ENCODE measurements at regions not wholly inside any gene's neighbourhood (a gene's known extent, or its start where the extent isn't known, plus 50 kb on each side); places are given as distances from the start of the nearest gene placed in this dataset.

GRCh38 chr14:97010491-97011160, 213.4 kb downstream of the VRK1 start:
- no peaks in the 10 kb centered on the region for H3K36me3 ChIP-seq (replicated peaks; ENCODE audit: insufficient read depth, low read depth)
- H3K27me3 ChIP-seq, result no peaks in the 10 kb centered on the region
- 78% methylated on average over 8 of the region's 8 CpGs for WGBS (ENCODE audit: low lambda C conversion rate, missing lambda C conversion rate)
- no peak overlapping the region for H2AFZ ChIP-seq
- H4K20me1 ChIP-seq (ENCODE audit: insufficient read depth, poor library complexity, severe bottlenecking), result no peaks in the 10 kb centered on the region
- H3K4me2 ChIP-seq, result no peak overlapping the region
- TF ChIP-seq EZH2 (IDR thresholded peaks at IDR 0.05; ENCODE audit: borderline replicate concordance), result no peak
- no peak for TF ChIP-seq EZH2phosphoT487 (IDR thresholded peaks at IDR 0.05; ENCODE audit: low read depth, severe bottlenecking, unreplicated experiment)
- no peak for TF ChIP-seq CTCF (IDR thresholded peaks at IDR 0.05; ENCODE audit: poor library complexity)
- no peaks in the 10 kb centered on the region for H3K4me1 ChIP-seq (ENCODE audit: insufficient read depth)
- no peak overlapping the region for H3K4me3 ChIP-seq
- no peaks in the 10 kb centered on the region for H3K9me3 ChIP-seq (ENCODE audit: low read depth)
- H3K9me2 ChIP-seq (replicated peaks; ENCODE audit: insufficient read depth), result no peaks in the 10 kb centered on the region
- no peak for DNase-seq (ENCODE audit: low spot score)
- H3K79me2 ChIP-seq, result no peaks in the 10 kb centered on the region
- H3K27ac ChIP-seq, result no peak overlapping the region

DNA sequence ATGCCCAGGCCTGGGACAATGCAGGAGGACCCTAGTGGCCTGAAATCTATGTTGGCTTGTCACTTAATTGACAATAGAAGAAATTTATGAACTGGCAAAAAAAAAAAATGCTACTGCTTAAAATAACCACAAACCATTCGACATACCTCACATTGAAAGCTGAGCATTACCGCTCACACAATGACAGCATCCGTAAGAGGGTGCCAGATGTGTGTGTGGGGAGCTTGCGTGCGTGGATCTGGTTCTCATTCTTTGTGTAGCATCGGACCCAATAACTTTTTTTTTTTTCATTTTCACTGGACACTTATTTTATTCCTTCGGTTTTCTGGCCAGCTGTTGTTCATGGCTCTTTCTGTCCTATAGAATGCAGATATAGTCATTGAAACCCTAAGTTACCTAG, 216.7 kb downstream of the VRK1 start:
- no peak overlapping the region for H3K4me3 ChIP-seq
- no peak overlapping the region for H2AFZ ChIP-seq
- TF ChIP-seq CTCF (IDR thresholded peaks at IDR 0.05; ENCODE audit: poor library complexity), result no peak
- no peak for TF ChIP-seq EZH2 (IDR thresholded peaks at IDR 0.05; ENCODE audit: borderline replicate concordance)
- TF ChIP-seq EZH2phosphoT487 (IDR thresholded peaks at IDR 0.05; ENCODE audit: low read depth, severe bottlenecking, unreplicated experiment), result no peak
- no peaks in the 10 kb centered on the region for H3K27me3 ChIP-seq
- no peaks in the 10 kb centered on the region for H4K20me1 ChIP-seq (ENCODE audit: insufficient read depth, poor library complexity, severe bottlenecking)
- DNase-seq (ENCODE audit: low spot score), result no peak
- no peak overlapping the region for H3K27ac ChIP-seq
- H3K9me2 ChIP-seq (replicated peaks; ENCODE audit: insufficient read depth), result no peaks in the 10 kb centered on the region
- H3K4me1 ChIP-seq (ENCODE audit: insufficient read depth), result no peaks in the 10 kb centered on the region
- H3K4me2 ChIP-seq, result no peak overlapping the region
- H3K79me2 ChIP-seq, result no peaks in the 10 kb centered on the region
- 88% methylated on average over 7 of the region's 7 CpGs for WGBS (ENCODE audit: low lambda C conversion rate, missing lambda C conversion rate)
- no peaks in the 10 kb centered on the region for H3K36me3 ChIP-seq (replicated peaks; ENCODE audit: insufficient read depth, low read depth)
- H3K9me3 ChIP-seq (ENCODE audit: low read depth), result no peaks in the 10 kb centered on the region

DNA sequence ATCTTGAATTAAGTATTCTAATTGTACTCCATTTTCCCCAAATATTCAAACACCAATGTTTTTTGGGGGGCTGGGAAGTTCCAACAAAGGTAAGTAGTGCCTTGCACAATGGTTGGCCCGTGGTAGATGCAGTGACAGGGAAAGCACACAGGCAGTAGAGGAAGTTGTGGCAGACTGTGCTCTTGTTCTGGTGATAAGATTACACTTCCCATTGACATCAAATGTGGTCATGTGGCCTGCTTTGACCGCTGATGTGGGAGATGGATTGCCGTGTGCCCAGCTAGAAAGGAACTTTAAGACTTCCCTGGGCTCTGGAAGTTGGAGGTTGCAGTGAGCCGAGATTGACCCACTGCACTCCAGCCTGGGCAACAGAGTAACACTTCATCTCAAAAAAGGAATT, 223.8 kb downstream of the VRK1 start:
- WGBS (ENCODE audit: low lambda C conversion rate, missing lambda C conversion rate), result 91% methylated on average over 4 of the region's 4 CpGs
- Histone ChIP-seq H3K4me1 (ENCODE audit: insufficient read depth) (no peaks in the 10 kb centered on the region), H4K20me1 (ENCODE audit: insufficient read depth, poor library complexity, severe bottlenecking) (no peaks in the 10 kb centered on the region), H3K4me2 (no peak overlapping the region), H3K4me3 (no peak overlapping the region), H2AFZ (no peak overlapping the region), H3K9me3 (ENCODE audit: low read depth) (no peaks in the 10 kb centered on the region), H3K36me3 (replicated peaks; ENCODE audit: insufficient read depth, low read depth) (no peaks in the 10 kb centered on the region), H3K79me2 (no peaks in the 10 kb centered on the region), H3K9me2 (replicated peaks; ENCODE audit: insufficient read depth) (no peaks in the 10 kb centered on the region), H3K27me3 (peaks cover 17% of the 10 kb centered on the region), H3K27ac (no peak overlapping the region)
- TF ChIP-seq CTCF (IDR thresholded peaks at IDR 0.05; ENCODE audit: poor library complexity) (no peak), EZH2phosphoT487 (IDR thresholded peaks at IDR 0.05; ENCODE audit: low read depth, severe bottlenecking, unreplicated experiment) (no peak), EZH2 (IDR thresholded peaks at IDR 0.05; ENCODE audit: borderline replicate concordance) (no peak)
- no peak for DNase-seq (ENCODE audit: low spot score)
